MCF 10A (cell line): ENCODE measurements at regions not wholly inside any gene's neighbourhood (a gene's known extent, or its start where the extent isn't known, plus 50 kb on each side); places are given as distances from the start of the nearest gene placed in this dataset.

Experiments used
- BruUV-seq: library from RNA; stranded (reverse); fragments of 400-500 nt; replicated peaks from 2 replicates; lab custom pipeline; 2021; lab: Mats Ljungman, UMichigan
- CTCF ChIA-PET: fragments of 300-600 bp; sonication (Branson Sonifier 250); formaldehyde crosslinking; extraction: SDS; loops from one replicate; lab custom pipeline; 2021; ENCODE audit warnings: antibody characterized with exemption, inconsistent platforms; lab: Yijun Ruan, JAX
- POLR2A ChIA-PET: fragments of 300-600, 350-650 bp; sonication (Branson Sonifier 250); formaldehyde crosslinking; extraction: SDS; loops from one replicate; lab custom pipeline; 2020; ENCODE audit warnings: antibody characterized with exemption, inconsistent platforms; lab: Yijun Ruan, JAX
- DNase-seq: peaks from one replicate; pipeline ENCODE4 v3.0.0-alpha.2; 2018; ENCODE audit not compliant: unreplicated experiment
- H3K27ac Mint-ChIP-seq: one replicate; pipeline ENCODE4 v1.8.0; 2022; ENCODE audit warnings: mild to moderate bottlenecking, low read depth, mixed read lengths; ENCODE audit not compliant: unreplicated experiment
- H3K27me3 Mint-ChIP-seq: one replicate; pipeline ENCODE4 v1.8.0; 2022; ENCODE audit warnings: mixed read lengths; ENCODE audit not compliant: insufficient read depth, unreplicated experiment
- H3K36me3 Mint-ChIP-seq: one replicate; pipeline ENCODE4 v1.8.0; 2022; ENCODE audit warnings: mild to moderate bottlenecking, moderate library complexity, mixed read lengths; ENCODE audit not compliant: insufficient read depth, unreplicated experiment
- H3K4me1 Mint-ChIP-seq: one replicate; pipeline ENCODE4 v1.8.0; 2022; ENCODE audit warnings: mixed read lengths; ENCODE audit not compliant: insufficient read depth, unreplicated experiment
- H3K4me3 Mint-ChIP-seq: one replicate; pipeline ENCODE4 v1.8.0; 2022; ENCODE audit warnings: mild to moderate bottlenecking, moderate library complexity, mixed read lengths; ENCODE audit not compliant: unreplicated experiment
- H3K9me3 Mint-ChIP-seq: one replicate; pipeline ENCODE4 v1.8.0; 2022; ENCODE audit warnings: mixed read lengths; ENCODE audit not compliant: unreplicated experiment
- intact Hi-C: fragments of 100-400 bp; cut with micrococcal nuclease; formaldehyde crosslinking; loops from 2 replicates; pipeline ENCODE4 v1.14.1; 2022
- TF ChIP-seq, protein P1 (sequence below): fragments of 200-600 bp; IDR thresholded peaks from one replicate; pipeline ENCODE4 v1.8.0; 2022; ENCODE audit warnings: antibody characterized with exemption, mild to moderate bottlenecking; ENCODE audit not compliant: unreplicated experiment

DNA sequence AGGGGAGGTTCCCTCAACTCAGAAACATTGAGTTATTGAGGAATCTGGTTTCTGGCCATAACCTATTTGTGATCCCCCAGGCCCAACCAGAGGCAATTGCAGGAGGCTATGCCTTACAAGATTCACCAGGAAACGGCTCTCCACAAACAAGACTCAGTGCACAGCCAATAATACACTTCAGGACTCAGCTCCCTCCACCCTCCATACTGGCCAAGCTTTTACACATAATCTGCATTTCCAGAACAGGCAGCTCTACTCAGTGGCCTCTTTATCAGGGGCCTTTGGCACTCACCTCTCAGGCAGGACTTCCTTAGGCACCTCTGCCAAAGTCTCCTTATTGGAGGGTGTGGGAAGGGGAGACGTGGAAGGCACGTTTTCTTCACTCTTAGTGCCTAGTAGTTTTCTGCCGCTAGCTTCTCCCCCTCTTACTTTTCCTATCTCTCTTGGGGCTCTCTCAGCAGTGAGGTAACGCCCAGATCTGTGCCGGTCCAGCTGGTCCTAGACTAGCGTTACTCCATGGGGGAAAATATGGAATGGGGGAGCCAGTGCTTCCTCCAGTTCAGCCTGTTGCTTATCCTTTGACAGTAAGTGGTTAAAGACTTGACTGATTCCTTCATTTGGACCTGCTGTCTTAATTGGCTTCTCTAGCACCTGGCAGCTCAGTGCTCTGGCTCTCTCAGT lies 62.8 kb upstream of the ANO3 start:
- POLR2A ChIA-PET: no interaction called here
- TF ChIP-seq, protein P1, sequence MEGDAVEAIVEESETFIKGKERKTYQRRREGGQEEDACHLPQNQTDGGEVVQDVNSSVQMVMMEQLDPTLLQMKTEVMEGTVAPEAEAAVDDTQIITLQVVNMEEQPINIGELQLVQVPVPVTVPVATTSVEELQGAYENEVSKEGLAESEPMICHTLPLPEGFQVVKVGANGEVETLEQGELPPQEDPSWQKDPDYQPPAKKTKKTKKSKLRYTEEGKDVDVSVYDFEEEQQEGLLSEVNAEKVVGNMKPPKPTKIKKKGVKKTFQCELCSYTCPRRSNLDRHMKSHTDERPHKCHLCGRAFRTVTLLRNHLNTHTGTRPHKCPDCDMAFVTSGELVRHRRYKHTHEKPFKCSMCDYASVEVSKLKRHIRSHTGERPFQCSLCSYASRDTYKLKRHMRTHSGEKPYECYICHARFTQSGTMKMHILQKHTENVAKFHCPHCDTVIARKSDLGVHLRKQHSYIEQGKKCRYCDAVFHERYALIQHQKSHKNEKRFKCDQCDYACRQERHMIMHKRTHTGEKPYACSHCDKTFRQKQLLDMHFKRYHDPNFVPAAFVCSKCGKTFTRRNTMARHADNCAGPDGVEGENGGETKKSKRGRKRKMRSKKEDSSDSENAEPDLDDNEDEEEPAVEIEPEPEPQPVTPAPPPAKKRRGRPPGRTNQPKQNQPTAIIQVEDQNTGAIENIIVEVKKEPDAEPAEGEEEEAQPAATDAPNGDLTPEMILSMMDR: no peak
- Mint-ChIP-seq H3K27ac (no peak overlapping the region), H3K4me3 (no peak overlapping the region), H3K4me1 (no peaks in the 10 kb centered on the region), H3K27me3 (peaks cover 79% of the 10 kb centered on the region), H3K36me3 (no peaks in the 10 kb centered on the region), H3K9me3 (no peaks in the 10 kb centered on the region)
- BruUV-seq: no TSS peak
- DNase-seq: no peak
- CTCF ChIA-PET: interaction anchor here (2.1 kb wide), 1 partner anchor 287 kb away, joined by 12 read pairs; no protein-coding TSS in a partner anchor
- intact Hi-C loops: no loop called here

DNA sequence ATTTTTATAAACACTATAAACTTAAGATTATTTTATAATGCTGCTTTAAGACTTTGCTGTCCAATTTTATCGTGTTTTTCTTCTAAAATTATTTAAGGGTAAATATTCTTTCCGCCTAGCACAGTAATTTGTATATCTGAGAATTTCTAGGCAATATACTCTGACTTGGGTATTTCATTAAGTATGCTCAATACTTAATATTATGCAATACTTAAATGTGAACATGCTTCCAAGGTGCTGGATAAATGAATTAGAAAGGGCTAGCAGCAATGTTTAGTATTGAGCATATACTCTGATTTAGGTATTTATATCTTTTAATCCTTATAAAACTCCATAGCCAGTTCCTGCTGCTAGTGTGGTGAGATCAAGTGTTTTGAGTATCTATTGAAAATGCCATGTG lies 60.3 kb upstream of the ANO3 start:
- POLR2A ChIA-PET: no interaction called here
- Mint-ChIP-seq H3K4me3 (no peak overlapping the region), H3K27me3 (peaks cover 75% of the 10 kb centered on the region), H3K27ac (no peak overlapping the region), H3K9me3 (no peaks in the 10 kb centered on the region), H3K36me3 (no peaks in the 10 kb centered on the region), H3K4me1 (no peaks in the 10 kb centered on the region)
- no TSS peak for BruUV-seq
- TF ChIP-seq, protein P1: no peak
- intact Hi-C loops: no loop called here
- DNase-seq: no peak
- CTCF ChIA-PET: interaction anchor here (0.7 kb wide), 1 partner anchor 25 kb away, joined by 3 read pairs; no protein-coding TSS in a partner anchor

DNA sequence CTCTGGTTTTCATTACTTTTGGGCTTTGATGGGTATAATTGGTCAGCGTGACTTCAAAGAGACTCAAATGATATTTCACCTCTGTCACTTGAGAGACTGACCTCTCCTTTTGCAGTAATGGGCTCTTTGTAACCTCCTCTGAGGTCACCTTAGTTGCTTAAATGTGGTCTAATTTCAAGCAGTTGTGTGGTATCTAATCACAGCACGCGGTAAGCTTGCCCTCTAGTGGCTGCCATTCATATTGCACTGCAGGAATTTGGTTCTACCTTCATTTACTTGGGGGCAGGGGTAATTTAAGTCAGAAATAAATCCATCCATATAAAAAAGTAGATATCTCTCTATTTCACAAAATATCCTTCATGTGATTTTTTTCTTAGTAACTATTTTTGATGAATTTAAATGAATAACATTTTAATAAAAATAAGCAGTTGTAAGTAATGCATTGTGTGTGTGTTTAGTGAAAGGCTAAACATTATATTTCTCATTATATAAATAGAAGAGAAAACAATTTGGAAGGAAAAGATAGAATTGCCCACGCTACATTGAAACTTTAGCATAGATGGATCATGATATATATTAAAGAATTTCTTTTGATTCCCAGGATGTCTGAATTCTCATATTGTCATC lies 55.0 kb upstream of the ANO3 start:
- CTCF ChIA-PET: interaction anchor here (0.6 to 1.0 kb wide), 2 partner anchors 295 to 1370 kb away, joined by 3 to 4 read pairs; no protein-coding TSS in a partner anchor
- DNase-seq: peak; percentile 66
- Mint-ChIP-seq H3K36me3 (no peaks in the 10 kb centered on the region), H3K27me3 (peaks cover 72% of the 10 kb centered on the region), H3K9me3 (no peaks in the 10 kb centered on the region), H3K4me3 (no peak overlapping the region), H3K4me1 (no peaks in the 10 kb centered on the region), H3K27ac (no peak overlapping the region)
- TF ChIP-seq, protein P1: peak; percentile 93
- intact Hi-C loops: loop anchor here (1.0 to 5.0 kb wide), 3 partner anchors 50 to 295 kb away; no protein-coding TSS in a partner anchor
- POLR2A ChIA-PET: no interaction called here
- no TSS peak for BruUV-seq

DNA sequence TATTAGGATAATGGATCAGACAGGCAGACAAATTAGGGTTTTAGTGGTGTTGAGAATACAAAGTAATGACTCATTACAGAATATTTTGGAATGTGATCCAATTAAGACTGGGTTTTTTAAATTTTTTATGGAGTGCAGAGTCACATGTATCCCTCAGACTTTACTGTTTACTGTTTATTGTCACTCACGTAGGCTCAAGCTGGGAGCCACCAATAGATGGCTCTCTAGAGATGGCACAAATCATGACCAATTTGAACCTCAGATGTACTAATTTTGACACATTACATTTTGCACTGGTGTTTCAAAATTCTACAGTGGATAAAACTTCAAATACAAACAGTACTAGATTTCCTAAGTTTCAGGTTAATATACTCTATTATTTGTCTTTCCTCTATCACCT lies 53.6 kb upstream of the ANO3 start:
- Mint-ChIP-seq H3K4me3 (no peak overlapping the region), H3K4me1 (no peaks in the 10 kb centered on the region), H3K27me3 (peaks cover 57% of the 10 kb centered on the region), H3K36me3 (no peaks in the 10 kb centered on the region), H3K9me3 (no peaks in the 10 kb centered on the region), H3K27ac (no peak overlapping the region)
- no TSS peak for BruUV-seq
- TF ChIP-seq, protein P1: no peak
- DNase-seq: no peak
- ChIA-PET CTCF (interaction anchor here (0.8 kb wide), 1 partner anchor 296 kb away, joined by 3 read pairs; no protein-coding TSS in a partner anchor), POLR2A (no interaction called here)
- intact Hi-C loops: loop anchor here (5.0 kb wide), 1 partner anchor 141 kb away; no protein-coding TSS in a partner anchor
